ENCODE measurements at regions not wholly inside any gene's neighbourhood (a gene's known extent, or its start where the extent isn't known, plus 50 kb on each side); places are given as distances from the start of the nearest gene placed in this dataset.

GRCh38 chr18:46378126-46378863, 274.1 kb downstream of the HAUS1 start:
- Histone ChIP-seq H2BK5ac (ENCODE audit: low read length) (no peak overlapping the region), H4K91ac (ENCODE audit: low read depth, low read length, poor library complexity) (no peak overlapping the region), H4K8ac (ENCODE audit: low read depth, low read length) (no peak overlapping the region), H2BK12ac (ENCODE audit: low read length) (no peak overlapping the region), H3K4ac (ENCODE audit: low read length) (no peak overlapping the region), H3K18ac (ENCODE audit: low read length) (peak overlapping the region; percentile 27), H3K27me3 (ENCODE audit: control insufficient read depth in 3 of 3, insufficient read depth in 3 of 3, low read depth in 1 of 3, low read length in 3 of 3) (no peaks in the 10 kb centered on the region), H2AFZ (ENCODE audit: low read length) (no peak overlapping the region), H3K27ac (replicated peaks; ENCODE audit: low read length) (no peak overlapping the region), H2BK15ac (ENCODE audit: low read length) (no peak overlapping the region), H3K36me3 (replicated peaks in 1 of 2; ENCODE audit: control insufficient read depth in 2 of 2, insufficient read depth in 2 of 2, low read length in 2 of 2) (peaks cover 5 to 19% of the 10 kb centered on the region in 2 donors), H3K14ac (ENCODE audit: low read length) (no peak overlapping the region), H3K4me2 (ENCODE audit: insufficient read depth, low read length, poor library complexity, severe bottlenecking) (no peak overlapping the region), H2BK120ac (ENCODE audit: low read depth, low read length) (no peak overlapping the region), H3K9me3 (replicated peaks in 1 of 2; ENCODE audit: control insufficient read depth in 2 of 2, insufficient read depth in 1 of 2, low read depth in 1 of 2, low read length in 2 of 2) (peaks cover 0 to 2% of the 10 kb centered on the region in 2 donors), H3K4me3 (ENCODE audit: low read length in 2 of 2) (no peak overlapping the region), H3K23ac (ENCODE audit: low read depth, low read length, poor library complexity) (peak overlapping the region; percentile 69), H3K79me1 (ENCODE audit: low read depth, low read length) (peaks cover 8% of the 10 kb centered on the region), H2AK5ac (ENCODE audit: low read depth, low read length) (no peak overlapping the region), H3K4me1 (ENCODE audit: control insufficient read depth in 2 of 2, insufficient read depth in 1 of 2, low read depth in 1 of 2, low read length in 2 of 2) (peaks cover 11 to 13% of the 10 kb centered on the region in 2 donors), H3K9ac (ENCODE audit: low read depth, low read length, poor library complexity) (no peak overlapping the region)
- no CpG with 5 or more reads among the region's 12 CpGs for WGBS, 2 donors (ENCODE audit: extremely low coverage in 2 of 2, insufficient read length in 2 of 2, insufficient replicate concordance in 1 of 2)
- no peak for DNase-seq (ENCODE audit: low spot score)

DNA sequence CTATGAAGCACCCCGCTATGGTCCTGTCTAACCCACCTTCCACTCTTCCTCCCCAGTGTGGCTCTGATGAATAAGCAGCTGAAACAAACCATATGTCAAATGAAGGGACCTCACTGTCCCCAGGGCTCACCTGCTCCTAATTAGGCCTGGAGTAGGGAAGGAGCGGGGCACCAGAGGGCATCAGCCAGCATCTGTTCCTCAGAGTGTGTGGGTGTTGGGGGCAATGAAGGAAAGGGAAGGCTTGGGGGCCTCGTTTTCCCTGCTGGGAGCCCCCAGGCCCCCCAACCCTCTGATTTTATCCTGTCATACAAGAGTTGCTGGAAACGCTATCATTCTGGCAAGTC, 274.7 kb downstream of the HAUS1 start:
- peaks cover 4% of the 10 kb centered on the region for H3K79me1 ChIP-seq (ENCODE audit: low read depth, low read length)
- H2AK5ac ChIP-seq (ENCODE audit: low read depth, low read length) = no peak overlapping the region
- peaks cover 7% of the 10 kb centered on the region in 2 donors for H3K4me1 ChIP-seq (ENCODE audit: control insufficient read depth in 2 of 2, insufficient read depth in 1 of 2, low read depth in 1 of 2, low read length in 2 of 2)
- H2BK120ac ChIP-seq (ENCODE audit: low read depth, low read length) = no peak overlapping the region
- H4K91ac ChIP-seq (ENCODE audit: low read depth, low read length, poor library complexity) = no peak overlapping the region
- H2BK5ac ChIP-seq (ENCODE audit: low read length) = no peak overlapping the region
- no peak overlapping the region for H3K4me2 ChIP-seq (ENCODE audit: insufficient read depth, low read length, poor library complexity, severe bottlenecking)
- no peak overlapping the region for H3K14ac ChIP-seq (ENCODE audit: low read length)
- H3K36me3 ChIP-seq (replicated peaks in 1 of 2; ENCODE audit: control insufficient read depth in 2 of 2, insufficient read depth in 2 of 2, low read length in 2 of 2) = peaks cover 5 to 19% of the 10 kb centered on the region in 2 donors
- H3K4ac ChIP-seq (ENCODE audit: low read length) = no peak overlapping the region
- no peak overlapping the region for H2AFZ ChIP-seq (ENCODE audit: low read length)
- no peak overlapping the region for H2BK15ac ChIP-seq (ENCODE audit: low read length)
- H3K27ac ChIP-seq (replicated peaks; ENCODE audit: low read length) = no peak overlapping the region
- DNase-seq (ENCODE audit: low spot score) = no peak
- no peak overlapping the region for H2BK12ac ChIP-seq (ENCODE audit: low read length)
- no peak overlapping the region for H3K4me3 ChIP-seq (ENCODE audit: low read length in 2 of 2)
- no peak overlapping the region for H4K8ac ChIP-seq (ENCODE audit: low read depth, low read length)
- no CpG with 5 or more reads among the region's 4 CpGs for WGBS, 2 donors (ENCODE audit: extremely low coverage in 2 of 2, insufficient read length in 2 of 2, insufficient replicate concordance in 1 of 2)
- H3K23ac ChIP-seq (ENCODE audit: low read depth, low read length, poor library complexity) = peak overlapping the region; percentile 69
- no peaks in the 10 kb centered on the region for H3K27me3 ChIP-seq (ENCODE audit: control insufficient read depth in 3 of 3, insufficient read depth in 3 of 3, low read depth in 1 of 3, low read length in 3 of 3)
- H3K9ac ChIP-seq (ENCODE audit: low read depth, low read length, poor library complexity) = no peak overlapping the region
- H3K18ac ChIP-seq (ENCODE audit: low read length) = peak overlapping the region; percentile 36
- H3K9me3 ChIP-seq (replicated peaks in 1 of 2; ENCODE audit: control insufficient read depth in 2 of 2, insufficient read depth in 1 of 2, low read depth in 1 of 2, low read length in 2 of 2) = peaks cover 0 to 2% of the 10 kb centered on the region in 2 donors

DNA sequence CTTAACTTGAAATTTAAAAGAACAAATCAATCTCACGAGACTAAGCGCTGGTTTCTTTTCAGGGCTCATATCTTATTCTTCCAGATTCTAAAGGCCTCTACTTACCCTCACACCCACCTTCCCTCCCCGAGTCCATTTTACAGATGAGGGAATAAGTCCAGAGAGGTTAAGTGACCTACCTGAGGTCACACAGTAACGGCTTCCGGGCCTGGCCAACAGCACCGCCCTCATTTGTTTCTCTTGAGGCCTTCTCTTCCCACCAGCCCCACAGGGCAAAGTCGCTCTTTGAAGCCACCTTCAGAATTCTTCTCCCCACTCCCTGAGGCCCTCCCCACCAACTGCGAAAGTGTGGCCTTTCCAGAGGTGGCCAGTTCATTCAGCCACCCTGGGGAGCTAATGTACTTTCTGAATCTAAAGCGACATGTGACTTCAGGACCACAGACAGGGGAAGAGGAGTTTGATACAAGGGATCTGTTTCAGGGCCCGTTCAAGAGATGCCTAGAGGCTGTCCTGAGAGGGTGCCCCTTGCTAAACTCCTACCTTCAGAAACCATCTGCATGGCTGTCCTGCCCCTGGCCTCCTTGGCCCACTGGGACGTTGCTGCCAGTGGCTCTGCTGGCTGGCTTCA, 275.3 kb downstream of the HAUS1 start:
- Histone ChIP-seq H2BK15ac (ENCODE audit: low read length) (no peak overlapping the region), H3K36me3 (replicated peaks in 1 of 2; ENCODE audit: control insufficient read depth in 2 of 2, insufficient read depth in 2 of 2, low read length in 2 of 2) (peaks cover 5 to 19% of the 10 kb centered on the region in 2 donors), H4K8ac (ENCODE audit: low read depth, low read length) (no peak overlapping the region), H4K91ac (ENCODE audit: low read depth, low read length, poor library complexity) (no peak overlapping the region), H3K14ac (ENCODE audit: low read length) (no peak overlapping the region), H3K18ac (ENCODE audit: low read length) (no peak overlapping the region), H3K4me3 (ENCODE audit: low read length in 2 of 2) (no peak overlapping the region), H3K79me1 (ENCODE audit: low read depth, low read length) (peaks cover 4% of the 10 kb centered on the region), H3K4me2 (ENCODE audit: insufficient read depth, low read length, poor library complexity, severe bottlenecking) (no peak overlapping the region), H3K23ac (ENCODE audit: low read depth, low read length, poor library complexity) (no peak overlapping the region), H3K27me3 (ENCODE audit: control insufficient read depth in 3 of 3, insufficient read depth in 3 of 3, low read depth in 1 of 3, low read length in 3 of 3) (no peaks in the 10 kb centered on the region), H2AK5ac (ENCODE audit: low read depth, low read length) (no peak overlapping the region), H2BK12ac (ENCODE audit: low read length) (no peak overlapping the region), H3K9me3 (replicated peaks in 1 of 2; ENCODE audit: control insufficient read depth in 2 of 2, insufficient read depth in 1 of 2, low read depth in 1 of 2, low read length in 2 of 2) (peaks cover 0 to 2% of the 10 kb centered on the region in 2 donors), H2BK120ac (ENCODE audit: low read depth, low read length) (no peak overlapping the region), H3K4ac (ENCODE audit: low read length) (no peak overlapping the region), H2BK5ac (ENCODE audit: low read length) (no peak overlapping the region), H3K4me1 (ENCODE audit: control insufficient read depth in 2 of 2, insufficient read depth in 1 of 2, low read depth in 1 of 2, low read length in 2 of 2) (peaks cover 3% of the 10 kb centered on the region in 2 donors), H3K9ac (ENCODE audit: low read depth, low read length, poor library complexity) (no peak overlapping the region), H3K27ac (replicated peaks; ENCODE audit: low read length) (no peak overlapping the region), H2AFZ (ENCODE audit: low read length) (no peak overlapping the region)
- WGBS, 2 donors (ENCODE audit: extremely low coverage in 2 of 2, insufficient read length in 2 of 2, insufficient replicate concordance in 1 of 2) = no CpG with 5 or more reads among the region's 11 CpGs
- DNase-seq (ENCODE audit: low spot score) = no peak

DNA sequence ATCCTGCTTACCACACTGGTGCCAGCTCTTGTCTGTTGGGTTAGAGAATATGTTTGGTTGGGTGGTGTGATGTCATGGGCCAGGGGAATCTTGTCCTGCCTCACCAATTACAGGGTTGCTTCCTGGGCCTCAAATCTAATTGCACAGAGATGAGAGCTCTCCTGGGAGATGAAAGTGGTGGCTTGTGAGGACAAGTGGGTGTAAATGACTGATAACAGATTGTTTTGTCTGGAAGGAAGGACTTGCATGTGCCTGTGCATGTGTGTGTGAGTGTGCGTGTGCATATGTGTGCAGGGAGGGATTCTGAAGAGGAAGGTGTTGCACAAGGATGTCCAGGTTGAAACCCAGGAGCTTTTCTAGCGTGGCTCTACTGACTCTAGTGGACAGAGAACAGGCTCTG, 271.9 kb downstream of the LOXHD1 start:
- Histone ChIP-seq H3K23ac (ENCODE audit: low read depth, low read length, poor library complexity) (no peak overlapping the region), H3K9ac (ENCODE audit: low read depth, low read length, poor library complexity) (no peak overlapping the region), H2BK5ac (ENCODE audit: low read length) (no peak overlapping the region), H3K18ac (ENCODE audit: low read length) (no peak overlapping the region), H3K36me3 (replicated peaks in 1 of 2; ENCODE audit: control insufficient read depth in 2 of 2, insufficient read depth in 2 of 2, low read length in 2 of 2) (peaks cover 2 to 19% of the 10 kb centered on the region in 2 donors), H3K4me1 (ENCODE audit: control insufficient read depth in 2 of 2, insufficient read depth in 1 of 2, low read depth in 1 of 2, low read length in 2 of 2) (peaks cover 7 to 9% of the 10 kb centered on the region in 2 donors), H3K27ac (replicated peaks; ENCODE audit: low read length) (no peak overlapping the region), H3K79me1 (ENCODE audit: low read depth, low read length) (peaks cover 5% of the 10 kb centered on the region), H2BK120ac (ENCODE audit: low read depth, low read length) (no peak overlapping the region), H2AK5ac (ENCODE audit: low read depth, low read length) (no peak overlapping the region), H2BK12ac (ENCODE audit: low read length) (no peak overlapping the region), H3K14ac (ENCODE audit: low read length) (no peak overlapping the region), H3K4me2 (ENCODE audit: insufficient read depth, low read length, poor library complexity, severe bottlenecking) (no peak overlapping the region), H2BK15ac (ENCODE audit: low read length) (no peak overlapping the region), H3K4ac (ENCODE audit: low read length) (no peak overlapping the region), H2AFZ (ENCODE audit: low read length) (no peak overlapping the region), H3K9me3 (replicated peaks in 1 of 2; ENCODE audit: control insufficient read depth in 2 of 2, insufficient read depth in 1 of 2, low read depth in 1 of 2, low read length in 2 of 2) (peaks cover 0 to 2% of the 10 kb centered on the region in 2 donors), H3K4me3 (ENCODE audit: low read length in 2 of 2) (no peak overlapping the region), H3K27me3 (ENCODE audit: control insufficient read depth in 3 of 3, insufficient read depth in 3 of 3, low read depth in 1 of 3, low read length in 3 of 3) (no peaks in the 10 kb centered on the region), H4K8ac (ENCODE audit: low read depth, low read length) (no peak overlapping the region), H4K91ac (ENCODE audit: low read depth, low read length, poor library complexity) (no peak overlapping the region)
- DNase-seq (ENCODE audit: low spot score) = no peak
- no CpG with 5 or more reads among the region's 2 CpGs for WGBS, 2 donors (ENCODE audit: extremely low coverage in 2 of 2, insufficient read length in 2 of 2, insufficient replicate concordance in 1 of 2)
